A549 (cell line): ENCODE measurements at regions not wholly inside any gene's neighbourhood (a gene's known extent, or its start where the extent isn't known, plus 50 kb on each side); places are given as distances from the start of the nearest gene placed in this dataset.
A peak's percentile ranks its signal among the peaks of the same experiment; 100 is the strongest.

Experiments
- ATAC-seq, 2 experiments: fragments of 200-7000 bp in 1 of 2; fragments of >200 bp in 1 of 2; cut with Nextera tagmentation in 1 of 2; cut with Tn5 transposase in 1 of 2; 3 replicates each; pipeline versions ENCODE4 v1.8.0 to v1.9.1; 2018 to 2020; ENCODE audit warnings: mild to moderate bottlenecking in 1 of 2, moderate library complexity in 1 of 2
- CTCF ChIA-PET: fragments of 300-600 bp; sonication (Branson Sonifier 250); formaldehyde crosslinking; extraction: SDS; loops from one replicate; lab custom pipeline; 2021; ENCODE audit warnings: antibody characterized with exemption, inconsistent platforms; lab: Yijun Ruan, JAX
- POLR2A ChIA-PET: fragments of 350-600 bp; formaldehyde crosslinking; extraction: SDS; loops from one replicate; lab custom pipeline; 2021; ENCODE audit warnings: antibody characterized with exemption, inconsistent platforms; lab: Yijun Ruan, JAX
- DNase-seq, 2 experiments: peaks; one replicate each; pipeline versions ENCODE4 v3.0.0 to v3.0.0-alpha.2; 2011 to 2016; ENCODE audit warnings: low read depth in 1 of 2, low spot score in 1 of 2
- FAIRE-seq: peaks from 2 replicates; lab custom pipeline; 2011; peaks lifted over from hg19 to GRCh38; lab: Jason Lieb, UNC
- H3K27ac ChIP-seq, 2 experiments: fragments of >200 bp; sonication (Bioruptor Twin); formaldehyde crosslinking; 3 replicates each; pipeline ENCODE4 v1.5.1; 2016 to 2017
- H3K4me1 ChIP-seq: fragments of >200 bp; sonication (Bioruptor Twin); formaldehyde crosslinking; 3 replicates; pipeline ENCODE4 v1.6.1; 2016
- H3K4me2 ChIP-seq: fragments of >200 bp; sonication (Bioruptor Twin); formaldehyde crosslinking; 3 replicates; pipeline ENCODE4 v1.6.1; 2016
- H3K4me3 ChIP-seq: fragments of >200 bp; sonication (Bioruptor Twin); formaldehyde crosslinking; 3 replicates; pipeline ENCODE4 v1.5.1; 2016
- H3K9me3 ChIP-seq: fragments of >200 bp; sonication (Bioruptor Twin); formaldehyde crosslinking; 3 replicates; pipeline ENCODE4 v1.6.1; 2016
- ATOH8 ChIP-seq: fragments of 250-450 bp; sonication (Bioruptor Pico); IDR thresholded peaks from 2 replicates; pipeline ENCODE4 v1.5.0; 2020; ENCODE audit warnings: low read depth, mild to moderate bottlenecking, moderate library complexity
- BHLHE40 ChIP-seq: IDR thresholded peaks from 2 replicates; pipeline ENCODE4 v1.6.1; 2012; ENCODE audit warnings: low read depth, low read length, inconsistent platforms
- CBX2 ChIP-seq: fragments of 200-600 bp; sonication (generic); IDR thresholded peaks from 2 replicates; pipeline ENCODE4 v1.6.1; 2016; ENCODE audit warnings: low read depth, mild to moderate bottlenecking, borderline replicate concordance
- CEBPB ChIP-seq, 2 experiments: fragments of >200 bp in 1 of 2; sonication (Bioruptor Twin) in 1 of 2; formaldehyde crosslinking in 1 of 2; IDR thresholded peaks; 2 replicates each; pipeline ENCODE4 v1.6.1; 2012 to 2016
- CHD4 ChIP-seq: fragments of 200-600 bp; sonication (generic); IDR thresholded peaks from 2 replicates; pipeline ENCODE4 v1.6.1; 2016; ENCODE audit warnings: antibody characterized with exemption, mild to moderate bottlenecking, borderline replicate concordance
- EHF ChIP-seq: fragments of 250-450 bp; sonication (Bioruptor Pico); IDR thresholded peaks from 2 replicates; pipeline ENCODE4 v1.5.0; 2020; ENCODE audit warnings: mild to moderate bottlenecking
- EHMT2 ChIP-seq: fragments of 200-600 bp; sonication (generic); IDR thresholded peaks from 2 replicates; pipeline ENCODE4 v1.6.1; 2016; ENCODE audit warnings: antibody characterized with exemption, low read depth, mild to moderate bottlenecking, moderate library complexity
- ESRRA ChIP-seq: fragments of 150-350 bp; IDR thresholded peaks from 2 replicates; pipeline ENCODE4 v1.6.1; 2014; ENCODE audit warnings: mild to moderate bottlenecking, low read length, borderline replicate concordance
- FOSB ChIP-seq: fragments of 250-450 bp; sonication (Bioruptor Pico); IDR thresholded peaks from 2 replicates; pipeline ENCODE4 v1.5.0; 2020; ENCODE audit warnings: mild to moderate bottlenecking, moderate library complexity
- HES2 ChIP-seq: fragments of >200 bp; sonication (Bioruptor Twin); formaldehyde crosslinking; IDR thresholded peaks from 2 replicates; pipeline ENCODE4 v1.6.1; 2016
- HMGXB4 ChIP-seq: fragments of 250-450 bp; sonication (Bioruptor Pico); IDR thresholded peaks from 2 replicates; pipeline ENCODE4 v1.5.0; 2021; ENCODE audit warnings: mild to moderate bottlenecking, moderate library complexity, borderline replicate concordance
- HOXB13 ChIP-seq: fragments of 250-450 bp; sonication (Bioruptor Pico); IDR thresholded peaks from 2 replicates; pipeline ENCODE4 v1.5.0; 2020; ENCODE audit warnings: low read depth, mild to moderate bottlenecking, moderate library complexity
- HOXB5 ChIP-seq: fragments of 250-450 bp; sonication (Bioruptor Pico); IDR thresholded peaks from 2 replicates; pipeline ENCODE4 v1.5.0; 2020; ENCODE audit warnings: mild to moderate bottlenecking, moderate library complexity
- JUN ChIP-seq, 2 experiments: fragments of >200 bp; sonication (Bioruptor Twin); formaldehyde crosslinking; IDR thresholded peaks; 2 replicates in 1 of 2; 3 replicates in 1 of 2; pipeline ENCODE4 v1.6.1; 2016 to 2017
- JUNB ChIP-seq: fragments of >200 bp; sonication (Bioruptor Twin); formaldehyde crosslinking; IDR thresholded peaks from 2 replicates; pipeline ENCODE4 v1.6.1; 2016
- KDM1A ChIP-seq: fragments of 200-600 bp; sonication (generic); IDR thresholded peaks from 2 replicates; pipeline ENCODE4 v1.6.1; 2016; ENCODE audit warnings: low read depth, mild to moderate bottlenecking
- KDM5A ChIP-seq: fragments of 200-600 bp; sonication (generic); IDR thresholded peaks from 2 replicates; pipeline ENCODE4 v1.6.1; 2016; ENCODE audit warnings: antibody characterized with exemption, mild to moderate bottlenecking
- MAFK ChIP-seq: fragments of 450-650 bp; IDR thresholded peaks from 2 replicates; pipeline ENCODE4 v1.6.1; 2014; ENCODE audit not compliant: partially characterized antibody
- MAX ChIP-seq: IDR thresholded peaks from 2 replicates; pipeline ENCODE4 v1.6.1; 2012
- MYC ChIP-seq: IDR thresholded peaks from 2 replicates; pipeline ENCODE4 v1.6.1; 2012; ENCODE audit warnings: mild to moderate bottlenecking, inconsistent platforms, low read length, improper control_type of control experiment, borderline replicate concordance
- PBX3 ChIP-seq: IDR thresholded peaks from 2 replicates; pipeline ENCODE4 v1.6.1; 2012
- PHF8 ChIP-seq: fragments of 200-600 bp; sonication (generic); IDR thresholded peaks from 2 replicates; pipeline ENCODE4 v1.6.1; 2016; ENCODE audit warnings: low read depth, mild to moderate bottlenecking, antibody characterized with exemption, moderate library complexity, borderline replicate concordance
- POLR2A ChIP-seq: IDR thresholded peaks from 2 replicates; pipeline ENCODE4 v1.6.1; 2012; ENCODE audit warnings: mild to moderate bottlenecking, low read length
- POLR2AphosphoS2 ChIP-seq: conservative IDR thresholded peaks from 2 replicates; pipeline ENCODE4 v1.6.1; 2012; ENCODE audit warnings: low read length, improper control_type of control experiment, inconsistent platforms
- RCOR1 ChIP-seq: fragments of 150-350 bp; IDR thresholded peaks from 2 replicates; pipeline ENCODE4 v1.6.1; 2014; ENCODE audit warnings: antibody characterized with exemption, low read length, low read depth
- RFX5 ChIP-seq: fragments of 450-650 bp; IDR thresholded peaks from 2 replicates; pipeline ENCODE4 v1.7.1; 2014; ENCODE audit warnings: antibody characterized with exemption, mild to moderate bottlenecking, moderate library complexity
- SMC3 ChIP-seq: fragments of >200 bp; sonication (Bioruptor Twin); formaldehyde crosslinking; IDR thresholded peaks from 3 replicates; pipeline ENCODE4 v1.6.1; 2018; ENCODE audit warnings: inconsistent platforms
- TFCP2L1 ChIP-seq: fragments of 250-450 bp; sonication (Bioruptor Pico); IDR thresholded peaks from 2 replicates; pipeline ENCODE4 v1.5.0; 2021; ENCODE audit warnings: mild to moderate bottlenecking
- TP53 ChIP-seq: fragments of 250-450 bp; sonication (Bioruptor Pico); IDR thresholded peaks from 2 replicates; pipeline ENCODE4 v1.5.0; 2021; ENCODE audit warnings: mild to moderate bottlenecking, moderate library complexity
- ZC3H11A ChIP-seq: fragments of 450-650 bp; IDR thresholded peaks from 2 replicates; pipeline ENCODE4 v1.6.1; 2014; ENCODE audit warnings: antibody characterized with exemption, mild to moderate bottlenecking
- ZNF302 ChIP-seq: fragments of 250-450 bp; sonication (Bioruptor Pico); IDR thresholded peaks from 2 replicates; pipeline ENCODE4 v1.9.0; 2021; ENCODE audit warnings: inconsistent platforms, mild to moderate bottlenecking, moderate library complexity
- ZSCAN20 ChIP-seq: fragments of 250-450 bp; sonication (Bioruptor Pico); IDR thresholded peaks from 2 replicates; pipeline ENCODE4 v1.8.0; 2022; ENCODE audit warnings: mild to moderate bottlenecking, moderate library complexity
- WGBS: methylation state at CpG from one replicate; pipeline ENCODE4 v1.1.6; 2017; ENCODE audit errors: missing lambda C conversion rate; 5-methylcytosine and 5-hydroxymethylcytosine counted together

- FAIRE-seq (no peak), DNase-seq (no peak), ATAC-seq (no peak)
- TF ChIP-seq ZNF302 (CRISPR knock-in tag) = no peak
- TF ChIP-seq BHLHE40 = no peak
- no peak for TF ChIP-seq JUN (IDR thresholded peaks at IDR 0.05)
- no peak for TF ChIP-seq RCOR1
- TF ChIP-seq TFCP2L1 = no peak
- no peak for TF ChIP-seq POLR2A
- TF ChIP-seq MAFK = no peak
- TF ChIP-seq CBX2 = no peak
- TF ChIP-seq HOXB13 (CRISPR knock-in tag) = no peak
- TF ChIP-seq EHMT2 = no peak
- TF ChIP-seq MAX = no peak
- TF ChIP-seq HES2 = no peak
- no peak for TF ChIP-seq POLR2AphosphoS2
- no peak for TF ChIP-seq CHD4
- no peak for TF ChIP-seq RFX5
- ChIA-PET POLR2A (no interaction called here), CTCF (no interaction called here)
- H3K4me2 ChIP-seq = peak overlapping the region; percentile 34; the same call in 1 of the 3 replicates
- 55% methylated on average over 6 of the region's 6 CpGs for WGBS
- H3K4me3 ChIP-seq = no peak overlapping the region
- no peaks in the 10 kb centered on the region for H3K9me3 ChIP-seq
- no peak overlapping the region for H3K27ac ChIP-seq
- no peaks in the 10 kb centered on the region for H3K4me1 ChIP-seq
These were observed 542.5 kb upstream of the PKN2 start for GRCh38 chr1:88141499-88142074.

- ChIA-PET POLR2A (no interaction called here), CTCF (no interaction called here)
- H3K4me1 ChIP-seq = no peaks in the 10 kb centered on the region
- no peak overlapping the region for H3K27ac ChIP-seq
- TF ChIP-seq HOXB13 (CRISPR knock-in tag) (no peak), ZSCAN20 (CRISPR knock-in tag) (no peak), HOXB5 (no peak), PHF8 (no peak), FOSB (CRISPR knock-in tag) (no peak), EHF (CRISPR knock-in tag) (no peak), KDM5A (no peak), JUNB (no peak)
- DNase-seq (peak in 1 of 2 experiments; percentile 4), FAIRE-seq (no peak), ATAC-seq (no peak)
- no peaks in the 10 kb centered on the region for H3K9me3 ChIP-seq
- 11% methylated on average over 3 of the region's 3 CpGs for WGBS
- H3K4me3 ChIP-seq = no peak overlapping the region
- H3K4me2 ChIP-seq = peak overlapping the region; percentile 40; the same call in 2 of the 3 replicates
These were observed 538.3 kb upstream of the PKN2 start for GRCh38 chr1:88145752-88146151.

GRCh38 chr1:88149686-88150085 lies 534.4 kb upstream of the PKN2 start:
- no peak for ATAC-seq
- 76% methylated on average over 1 of the region's 1 CpG for WGBS
- TF ChIP-seq SMC3 (no peak), MYC (no peak), ZSCAN20 (CRISPR knock-in tag) (no peak), TP53 (CRISPR knock-in tag) (no peak), HOXB5 (no peak), EHF (CRISPR knock-in tag) (no peak), ATOH8 (CRISPR knock-in tag) (no peak), PBX3 (no peak), CEBPB (IDR thresholded peaks at IDR 0.05) (no peak), POLR2AphosphoS2 (no peak), HMGXB4 (CRISPR knock-in tag) (no peak), ZC3H11A (no peak), KDM1A (no peak), ESRRA (no peak), JUN (IDR thresholded peaks at IDR 0.05) (no peak), HES2 (no peak)

More at GRCh38 chr1:88149686-88150085, 534.4 kb upstream of the PKN2 start:
- no peak overlapping the region for H3K4me2 ChIP-seq
- POLR2A ChIA-PET = no interaction called here
- H3K27ac ChIP-seq = no peak overlapping the region
- no peak for FAIRE-seq
- CTCF ChIA-PET = no interaction called here
- H3K4me1 ChIP-seq = no peaks in the 10 kb centered on the region
- no peak for DNase-seq
- H3K9me3 ChIP-seq = no peaks in the 10 kb centered on the region
- H3K4me3 ChIP-seq = no peak overlapping the region
